Stimulated activated CD4-positive, alpha-beta T cell treated with anti-CD3 and anti-CD28 coated beads, Interleukin-12 subunit alpha, Interleukin-12 subunit beta, amount 100 ng/mL, for 48 hours (primary cell): ENCODE measurements at regions not wholly inside any gene's neighbourhood (a gene's known extent, or its start where the extent isn't known, plus 50 kb on each side); places are given as distances from the start of the nearest gene placed in this dataset.

Source experiments
- DNase-seq, 3 donors: peaks; one replicate each; pipeline ENCODE4 v3.0.0-alpha.2; 2020; ENCODE audit warnings: low read depth in 2 of 3, low spot score in 1 of 3

DNA sequence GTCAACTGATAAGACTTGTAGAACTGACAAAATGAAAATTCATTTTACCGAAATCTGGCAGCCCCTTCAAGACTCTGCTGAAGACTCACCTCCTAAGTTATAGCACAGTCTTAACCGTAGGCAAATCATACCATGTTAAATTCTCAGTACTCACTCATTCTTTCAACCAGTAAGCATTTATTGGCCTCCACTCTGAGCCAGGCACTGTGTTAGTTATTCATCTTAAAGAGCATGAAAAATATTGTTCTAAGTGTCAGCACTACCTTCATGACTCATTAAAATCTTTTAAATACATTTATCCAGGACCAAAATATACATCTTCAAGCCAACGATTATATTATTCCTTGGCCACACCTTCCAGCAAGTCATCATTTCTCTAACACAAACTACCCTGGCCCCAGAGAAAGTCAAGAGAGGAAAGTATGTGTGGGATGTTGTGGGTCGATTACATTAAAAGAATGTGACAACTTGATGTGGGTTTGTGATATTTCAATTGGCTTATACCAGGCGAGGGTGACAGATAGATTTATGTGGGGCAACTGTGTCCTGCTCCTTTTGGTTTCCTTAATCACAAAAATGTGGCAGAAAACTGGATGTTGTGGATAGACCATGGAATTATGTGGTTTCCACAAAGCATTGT lies 55.0 kb downstream of the TMEM30B start:
- no peak for DNase-seq

DNA sequence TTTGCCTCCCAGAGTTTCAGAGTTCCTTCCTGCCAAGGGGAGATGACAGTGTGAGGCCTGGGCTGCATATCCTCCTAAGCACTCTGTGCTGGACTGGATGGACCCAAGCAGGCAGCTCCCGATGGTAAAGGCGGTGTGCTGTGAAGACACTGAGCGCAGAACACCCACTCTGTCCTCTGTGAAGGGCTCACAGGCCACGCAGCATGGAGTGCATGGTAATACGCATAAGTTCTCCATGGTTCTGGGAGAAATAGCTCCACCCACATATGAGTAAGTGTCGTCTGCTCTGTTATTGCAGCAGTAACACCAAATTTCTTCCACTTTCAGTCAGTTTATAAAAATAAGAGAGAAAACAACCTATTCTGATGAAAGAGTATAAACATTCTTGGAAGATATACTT lies 55.8 kb downstream of the TMEM30B start:
- DNase-seq, result no peak

DNA sequence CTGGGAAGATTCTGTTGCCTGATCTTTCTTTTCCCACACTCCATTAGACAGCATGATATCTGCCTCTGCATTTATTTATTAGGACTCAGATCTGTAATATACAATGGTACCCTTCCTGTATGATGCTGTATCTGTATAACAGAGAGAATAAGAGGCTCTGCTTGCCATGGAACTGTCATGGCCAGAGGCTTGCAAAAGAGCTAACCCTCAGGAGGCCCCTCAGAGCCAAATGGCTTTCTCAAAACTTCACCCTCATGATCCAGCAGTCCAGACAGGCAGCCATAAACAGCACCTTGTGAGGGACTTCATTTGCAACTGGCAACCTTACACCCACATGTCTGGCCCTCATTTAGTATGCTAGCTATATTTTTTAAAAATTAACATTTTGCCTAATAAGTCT lies 57.6 kb downstream of the TMEM30B start:
- no peak for DNase-seq

DNA sequence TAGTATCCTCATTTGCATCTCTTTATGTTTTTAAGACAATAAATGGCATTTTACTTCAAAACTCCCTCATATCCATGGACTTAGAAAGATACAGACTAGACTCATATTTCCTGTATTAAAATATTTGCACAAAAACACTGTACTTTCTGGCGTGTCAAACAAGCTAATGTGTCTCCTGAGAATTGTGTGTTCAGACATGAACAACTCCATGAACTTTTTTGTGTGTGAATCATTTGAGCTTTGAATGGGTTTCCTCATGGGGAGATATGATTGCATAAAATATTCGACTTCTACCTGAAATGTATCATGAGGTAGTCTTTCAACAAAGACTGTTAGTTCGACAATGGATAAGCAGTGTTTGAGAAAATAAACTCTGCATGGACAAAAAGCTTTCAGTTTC lies 58.8 kb downstream of the TMEM30B start:
- DNase-seq, result no peak

DNA sequence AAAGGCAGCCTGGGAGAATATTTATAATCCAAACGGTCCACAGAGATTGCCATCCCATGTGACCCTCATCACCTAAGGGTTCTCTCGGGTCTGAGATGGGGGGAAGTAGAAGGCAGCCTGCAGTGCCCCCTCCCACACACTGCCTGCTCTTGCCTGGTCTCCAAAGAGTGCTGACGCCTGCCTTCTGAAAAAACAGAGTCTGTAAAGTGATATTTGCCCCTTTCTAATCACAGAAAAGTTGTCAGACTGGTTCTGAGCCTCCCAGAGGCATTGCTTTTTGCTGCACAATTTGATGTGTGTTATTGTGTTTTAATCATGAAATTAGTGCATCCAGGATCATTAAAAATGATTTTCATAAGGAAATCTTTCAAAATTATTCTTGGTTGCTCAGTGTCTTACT lies 59.2 kb downstream of the TMEM30B start:
- DNase-seq, result no peak

GRCh38 chr14:61219673-61220072 lies 61.5 kb downstream of the TMEM30B start:
- DNase-seq, result no peak

GRCh38 chr14:61219256-61219655 lies 61.9 kb downstream of the TMEM30B start:
- no peak for DNase-seq

- no peak for DNase-seq
These were observed 62.4 kb downstream of the TMEM30B start for GRCh38 chr14:61218767-61219166.

DNA sequence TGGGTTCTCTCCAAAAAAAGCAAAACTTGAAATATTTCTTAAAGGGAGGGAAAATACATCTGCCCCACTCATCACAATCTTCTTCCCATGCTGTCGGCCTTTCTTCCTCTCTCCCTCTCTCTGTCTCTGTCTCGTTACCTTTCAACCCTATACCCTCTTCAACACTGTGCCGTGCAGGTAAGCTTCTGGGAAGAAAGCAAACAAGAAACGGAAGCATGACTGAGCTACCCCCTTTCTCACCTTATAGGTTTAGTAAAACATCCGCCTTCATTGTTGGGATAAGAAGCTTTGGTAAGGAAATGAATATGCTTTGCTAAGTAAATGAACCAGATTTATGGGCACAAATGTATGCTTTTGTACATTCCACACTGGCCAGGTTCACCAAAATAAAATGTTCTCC lies 63.0 kb downstream of the TMEM30B start:
- DNase-seq, result no peak

GRCh38 chr14:61217516-61217915 lies 63.6 kb downstream of the TMEM30B start:
- no peak for DNase-seq

GRCh38 chr14:61215222-61216020 lies 65.7 kb downstream of the TMEM30B start:
- no peak for DNase-seq

DNA sequence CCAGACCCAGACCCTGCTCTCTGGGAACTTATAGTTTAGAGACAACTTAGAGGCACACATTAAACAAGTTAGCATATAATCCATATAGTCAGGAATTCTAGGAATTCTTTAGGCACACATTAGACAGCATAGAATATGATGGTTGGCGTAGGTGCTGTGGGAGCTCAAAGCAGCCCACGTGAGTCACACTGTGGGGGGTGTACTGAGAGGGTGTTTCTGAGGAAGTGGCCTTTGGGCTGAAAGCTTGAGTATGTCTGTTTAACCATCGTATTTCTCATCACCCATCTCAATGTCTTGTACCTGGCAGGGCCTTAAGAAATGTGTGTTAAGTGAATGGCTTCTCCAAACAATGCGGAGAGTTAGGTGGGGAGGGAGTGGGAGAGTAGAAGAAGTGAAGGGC lies 67.2 kb downstream of the TMEM30B start:
- no peak for DNase-seq

DNA sequence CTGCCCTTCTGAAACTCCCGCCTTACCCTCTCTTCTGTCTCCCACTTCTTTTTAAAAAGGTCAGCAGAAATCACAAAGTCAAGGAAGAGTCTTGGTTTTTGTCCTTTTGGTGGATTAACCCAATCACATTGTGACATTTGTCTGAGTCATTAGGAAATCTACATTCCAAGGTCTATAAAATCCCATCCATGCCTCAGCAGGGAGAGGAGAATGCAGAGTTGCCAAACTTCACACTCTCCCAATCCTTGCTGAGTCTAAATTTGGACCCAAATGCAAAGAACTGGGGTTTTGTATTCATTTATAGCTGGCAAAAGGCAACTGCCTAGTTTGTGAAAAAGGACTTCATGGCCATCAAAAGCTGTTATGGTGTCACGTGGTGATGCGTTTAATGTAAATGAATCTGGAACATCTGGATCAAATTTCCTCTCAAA lies 67.9 kb downstream of the TMEM30B start:
- DNase-seq, result no peak

DNA sequence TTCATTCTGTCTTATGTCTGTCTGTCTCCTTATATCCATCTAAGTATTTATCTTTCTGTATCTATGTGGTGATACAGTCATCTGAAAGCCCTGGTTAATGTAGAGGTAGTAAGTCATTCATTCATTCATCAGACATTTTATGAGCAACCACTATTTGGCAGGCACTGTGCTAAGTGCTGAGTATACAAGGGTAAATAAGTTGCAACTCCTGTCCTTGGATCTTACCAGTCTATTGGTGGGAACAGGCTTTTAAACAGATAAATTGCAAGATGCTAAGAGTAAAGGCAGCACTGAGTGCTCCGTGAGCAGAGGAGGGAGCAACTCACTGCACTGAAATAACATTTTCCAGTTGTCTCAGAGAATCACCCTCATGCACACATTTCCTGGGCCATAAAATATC lies 68.6 kb downstream of the TMEM30B start:
- no peak for DNase-seq

- DNase-seq, result no peak
These were observed 69.5 kb downstream of the TMEM30B start for GRCh38 chr14:61211476-61212255.

DNA sequence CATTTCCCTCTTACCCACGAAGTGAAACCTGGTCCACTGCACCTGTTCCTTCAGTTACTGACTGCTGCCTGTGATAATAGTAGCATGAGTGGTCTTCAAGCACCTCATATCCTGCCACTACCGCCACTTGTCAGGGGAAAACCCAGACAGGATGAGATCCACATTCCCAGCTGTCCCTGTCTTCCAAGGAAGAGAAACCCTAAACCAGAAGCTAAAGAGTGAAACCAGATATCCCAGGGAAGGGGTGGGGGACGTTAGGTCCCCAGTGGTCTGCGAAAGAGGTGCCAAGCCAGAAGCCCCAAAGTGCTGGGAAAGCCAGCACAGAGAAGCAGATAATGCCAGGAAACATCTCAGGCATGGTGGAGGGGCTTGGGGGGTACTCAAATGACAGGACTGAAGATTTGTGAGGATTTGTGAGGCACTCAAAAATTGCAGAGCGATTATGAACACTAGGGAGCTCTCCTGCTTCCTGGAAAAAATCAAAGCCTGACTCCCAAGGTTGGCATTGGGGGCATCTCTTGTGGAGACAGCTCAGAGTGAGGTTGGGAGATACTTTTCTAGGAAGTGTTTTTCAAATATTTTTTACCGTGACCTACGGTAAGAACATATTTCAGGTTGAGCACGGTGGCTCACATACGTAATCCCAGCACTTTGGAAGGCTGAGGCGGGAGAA lies 77.9 kb downstream of the TMEM30B start:
- no peak for DNase-seq

DNA sequence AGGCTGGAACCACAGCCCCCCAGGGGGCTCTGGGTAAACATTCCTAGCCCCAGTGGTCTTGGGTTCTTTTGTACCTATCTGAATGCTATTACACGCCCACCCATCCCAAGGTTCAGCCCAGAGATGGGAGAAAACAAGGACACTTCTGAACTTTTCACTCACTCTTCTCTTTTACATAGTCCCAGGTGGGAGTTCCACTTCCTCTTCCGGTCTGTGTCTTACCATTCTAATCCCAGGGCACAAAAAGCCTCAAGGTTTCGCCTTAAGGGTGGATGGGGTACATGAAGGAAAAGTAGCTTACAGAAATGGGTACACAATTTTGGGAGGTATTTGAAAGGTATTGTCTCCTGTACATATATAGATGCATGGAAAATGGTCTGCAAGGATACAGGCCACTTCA lies 79.0 kb downstream of the TMEM30B start:
- DNase-seq, result no peak

DNA sequence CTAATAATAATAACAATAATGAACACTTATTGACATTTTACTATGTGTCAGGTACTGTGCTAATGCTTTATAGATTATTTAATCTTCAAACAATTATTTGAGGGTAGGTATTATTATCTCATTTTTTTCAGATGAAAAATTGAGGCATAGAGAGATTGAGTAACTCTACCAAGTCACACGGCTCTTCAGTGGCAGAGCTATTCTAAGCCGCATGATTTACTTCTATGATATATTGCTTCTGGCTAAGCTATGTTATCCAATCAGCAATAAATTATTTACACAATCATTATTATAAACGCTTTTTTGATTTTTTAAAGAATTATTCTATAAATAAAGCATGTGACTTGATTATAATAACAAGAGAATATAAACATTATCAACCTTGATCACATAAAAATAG lies 80.0 kb downstream of the TMEM30B start:
- no peak for DNase-seq

DNA sequence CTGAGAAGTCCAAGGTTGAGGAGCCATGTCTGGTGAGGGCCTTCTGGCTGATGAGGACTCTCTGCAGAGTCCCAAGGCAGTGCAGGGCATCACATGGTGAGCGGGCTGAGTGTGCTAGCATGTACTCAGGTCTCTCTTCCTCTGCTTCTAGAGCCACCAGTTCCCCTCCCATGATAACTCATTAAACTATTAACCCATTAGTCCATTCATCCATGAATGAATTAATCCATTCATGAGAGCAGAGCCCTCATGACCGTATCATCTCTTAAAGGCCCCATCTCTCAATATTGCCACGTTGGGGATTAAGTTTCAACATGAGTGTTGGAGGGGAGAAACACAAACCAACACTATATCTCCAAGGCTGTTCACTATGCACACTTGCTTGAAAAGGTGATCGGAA lies 83.7 kb downstream of the TMEM30B start:
- no peak for DNase-seq

- no peak for DNase-seq
These were observed 84.3 kb downstream of the TMEM30B start for GRCh38 chr14:61196792-61197191.

DNA sequence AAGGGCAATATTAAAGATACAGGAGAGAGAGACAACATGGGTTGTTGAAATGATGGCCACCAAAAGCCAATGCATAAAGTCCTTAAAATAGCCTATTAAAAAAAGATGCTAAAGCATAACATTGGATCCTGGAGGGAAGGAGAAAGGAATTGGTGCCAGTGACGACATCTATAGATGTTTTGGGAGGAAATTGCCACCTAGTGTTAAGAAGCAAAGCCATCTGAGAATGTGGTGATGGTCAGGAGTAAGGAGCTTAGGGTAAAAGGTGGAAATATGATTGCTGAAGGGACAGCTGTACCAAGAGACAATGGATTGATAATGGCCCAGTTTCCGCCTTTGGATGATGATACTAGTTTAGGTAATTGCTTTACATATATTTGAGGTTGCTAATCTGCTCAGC lies 85.1 kb downstream of the TMEM30B start:
- DNase-seq, result no peak

- no peak for DNase-seq
These were observed 87.7 kb downstream of the TMEM30B start for GRCh38 chr14:61193476-61193875.
